Adipocyte (in vitro differentiated cells): ENCODE measurements at regions not wholly inside any gene's neighbourhood (a gene's known extent, or its start where the extent isn't known, plus 50 kb on each side); places are given as distances from the start of the nearest gene placed in this dataset.

ENCODE experiments used
- DNase-seq: peaks from one replicate; pipeline ENCODE4 v3.0.0-alpha.2; 2015; ENCODE audit warnings: low read depth
- H3K27me3 ChIP-seq: replicated peaks from 2 replicates; pipeline ENCODE4 v1.7.0; 2013; ENCODE audit warnings: mild to moderate bottlenecking, low read length, moderate library complexity; ENCODE audit not compliant: control insufficient read depth, insufficient read depth
- H3K36me3 ChIP-seq: 2 replicates; pipeline ENCODE4 v1.7.0; 2013; ENCODE audit warnings: low read length, mild to moderate bottlenecking, moderate library complexity; ENCODE audit not compliant: control insufficient read depth, insufficient read depth, severe bottlenecking
- H3K4me1 ChIP-seq: 2 replicates; pipeline ENCODE4 v1.7.0; 2013; ENCODE audit warnings: mild to moderate bottlenecking, low read length, moderate library complexity; ENCODE audit not compliant: control insufficient read depth, insufficient read depth
- H3K4me3 ChIP-seq: 2 replicates; pipeline ENCODE4 v1.7.0; 2013; ENCODE audit warnings: mild to moderate bottlenecking, low read length, moderate library complexity
- H3K9ac ChIP-seq: 2 replicates; pipeline ENCODE4 v1.7.0; 2013; ENCODE audit warnings: mild to moderate bottlenecking, low read length, moderate library complexity
- H3K9me3 ChIP-seq: 2 replicates; pipeline ENCODE4 v1.7.0; 2013; ENCODE audit warnings: mild to moderate bottlenecking, low read length, moderate library complexity; ENCODE audit not compliant: control insufficient read depth

- DNase-seq, result no peak
- no peak overlapping the region for H3K9ac ChIP-seq
- no peak overlapping the region for H3K4me3 ChIP-seq
- H3K36me3 ChIP-seq, result no peaks in the 10 kb centered on the region
- H3K4me1 ChIP-seq, result no peaks in the 10 kb centered on the region
- no peaks in the 10 kb centered on the region for H3K27me3 ChIP-seq
- H3K9me3 ChIP-seq, result no peaks in the 10 kb centered on the region
These were observed 465.2 kb upstream of the TGFBR2 start for GRCh38 chr3:30141178-30141581.

- Histone ChIP-seq H3K4me1 (no peaks in the 10 kb centered on the region), H3K27me3 (no peaks in the 10 kb centered on the region), H3K4me3 (no peak overlapping the region), H3K9me3 (no peaks in the 10 kb centered on the region), H3K36me3 (no peaks in the 10 kb centered on the region), H3K9ac (no peak overlapping the region)
- no peak for DNase-seq
These were observed 464.5 kb upstream of the TGFBR2 start for GRCh38 chr3:30141927-30142326.

- no peaks in the 10 kb centered on the region for H3K27me3 ChIP-seq
- H3K4me1 ChIP-seq, result no peaks in the 10 kb centered on the region
- H3K9ac ChIP-seq, result no peak overlapping the region
- no peaks in the 10 kb centered on the region for H3K9me3 ChIP-seq
- no peaks in the 10 kb centered on the region for H3K36me3 ChIP-seq
- H3K4me3 ChIP-seq, result no peak overlapping the region
- no peak for DNase-seq
These were observed 463.5 kb upstream of the TGFBR2 start for GRCh38 chr3:30142946-30143345.

- Histone ChIP-seq H3K9me3 (no peaks in the 10 kb centered on the region), H3K27me3 (no peaks in the 10 kb centered on the region), H3K36me3 (no peaks in the 10 kb centered on the region), H3K4me3 (no peak overlapping the region), H3K4me1 (no peaks in the 10 kb centered on the region), H3K9ac (no peak overlapping the region)
- DNase-seq, result no peak
These were observed 461.1 kb upstream of the TGFBR2 start for GRCh38 chr3:30145281-30145680.

GRCh38 chr3:30146978-30147377, 459.4 kb upstream of the TGFBR2 start:
- DNase-seq, result no peak
- H3K27me3 ChIP-seq, result no peaks in the 10 kb centered on the region
- H3K9me3 ChIP-seq, result no peaks in the 10 kb centered on the region
- H3K9ac ChIP-seq, result no peak overlapping the region
- H3K4me1 ChIP-seq, result no peaks in the 10 kb centered on the region
- no peaks in the 10 kb centered on the region for H3K36me3 ChIP-seq
- H3K4me3 ChIP-seq, result no peak overlapping the region

GRCh38 chr3:30154853-30155252, 451.5 kb upstream of the TGFBR2 start:
- no peak for DNase-seq
- no peaks in the 10 kb centered on the region for H3K27me3 ChIP-seq
- H3K4me3 ChIP-seq, result no peak overlapping the region
- no peak overlapping the region for H3K9ac ChIP-seq
- no peaks in the 10 kb centered on the region for H3K9me3 ChIP-seq
- H3K4me1 ChIP-seq, result peaks cover 5% of the 10 kb centered on the region
- no peaks in the 10 kb centered on the region for H3K36me3 ChIP-seq

GRCh38 chr3:30155755-30156154, 450.6 kb upstream of the TGFBR2 start:
- Histone ChIP-seq H3K36me3 (no peaks in the 10 kb centered on the region), H3K9me3 (no peaks in the 10 kb centered on the region), H3K4me3 (no peak overlapping the region), H3K27me3 (no peaks in the 10 kb centered on the region), H3K4me1 (peaks cover 5% of the 10 kb centered on the region), H3K9ac (no peak overlapping the region)
- no peak for DNase-seq

- no peaks in the 10 kb centered on the region for H3K36me3 ChIP-seq
These were observed 449.6 kb upstream of the TGFBR2 start for GRCh38 chr3:30156586-30157498.

GRCh38 chr3:30161375-30161774, 445.0 kb upstream of the TGFBR2 start:
- no peaks in the 10 kb centered on the region for H3K27me3 ChIP-seq
- no peak for DNase-seq

More at GRCh38 chr3:30156586-30157498, 449.6 kb upstream of the TGFBR2 start:
- peaks cover 9% of the 10 kb centered on the region for H3K4me1 ChIP-seq
- H3K4me3 ChIP-seq, result peak overlapping the region; percentile 28
- no peaks in the 10 kb centered on the region for H3K9me3 ChIP-seq
- no peaks in the 10 kb centered on the region for H3K27me3 ChIP-seq
- DNase-seq, result peak; percentile 4
- H3K9ac ChIP-seq, result peak overlapping the region; percentile 14

GRCh38 chr3:30162579-30162978, 443.8 kb upstream of the TGFBR2 start:
- Histone ChIP-seq H3K9me3 (peaks cover 11% of the 10 kb centered on the region), H3K36me3 (no peaks in the 10 kb centered on the region), H3K4me3 (no peak overlapping the region), H3K9ac (peak overlapping the region; percentile 48), H3K4me1 (peaks cover 24% of the 10 kb centered on the region), H3K27me3 (no peaks in the 10 kb centered on the region)
- peak; percentile 68 for DNase-seq

More at GRCh38 chr3:30161375-30161774, 445.0 kb upstream of the TGFBR2 start:
- Histone ChIP-seq H3K36me3 (no peaks in the 10 kb centered on the region), H3K4me1 (peaks cover 21% of the 10 kb centered on the region), H3K9me3 (peaks cover 11% of the 10 kb centered on the region), H3K9ac (peak overlapping the region; percentile 50), H3K4me3 (peak overlapping the region; percentile 61)

- H3K4me3 ChIP-seq, result no peak overlapping the region
- no peak for DNase-seq
- no peak overlapping the region for H3K9ac ChIP-seq
- no peaks in the 10 kb centered on the region for H3K27me3 ChIP-seq
- no peaks in the 10 kb centered on the region for H3K36me3 ChIP-seq
- H3K4me1 ChIP-seq, result peaks cover 27% of the 10 kb centered on the region
- H3K9me3 ChIP-seq, result peaks cover 11% of the 10 kb centered on the region
These were observed 439.9 kb upstream of the TGFBR2 start for GRCh38 chr3:30166535-30166934.
